Subcutaneous abdominal adipose tissue (tissue), 5 donors: ENCODE measurements at regions not wholly inside any gene's neighbourhood (a gene's known extent, or its start where the extent isn't known, plus 50 kb on each side); places are given as distances from the start of the nearest gene placed in this dataset.
"Not testable (repeated sequence)": the region's sequence is repeated elsewhere in the genome, so short reads cannot be mapped to it uniquely, and the experiment has no call there.

Source experiments
- H3K27ac ChIP-seq: one replicate; pipeline ENCODE4 v1.7.0; 2013; ENCODE audit warnings: low read depth, mild to moderate bottlenecking, inconsistent platforms, low read length, moderate library complexity
- H3K27me3 ChIP-seq, 5 donors: one replicate each; pipeline ENCODE4 v1.7.0; 2013; ENCODE audit warnings: low read length in 5 of 5, inconsistent platforms in 1 of 5; ENCODE audit not compliant: control insufficient read depth in 5 of 5, insufficient read depth in 4 of 5
- H3K36me3 ChIP-seq, 5 donors: one replicate each; pipeline ENCODE4 v1.7.0; 2013; ENCODE audit warnings: low read length in 5 of 5; ENCODE audit not compliant: control insufficient read depth in 5 of 5, insufficient read depth in 5 of 5
- H3K4me1 ChIP-seq, 5 donors: one replicate each; pipeline ENCODE4 v1.7.0; 2013; ENCODE audit warnings: low read length in 5 of 5, mild to moderate bottlenecking in 3 of 5, moderate library complexity in 1 of 5; ENCODE audit not compliant: control insufficient read depth in 5 of 5, insufficient read depth in 5 of 5
- H3K4me3 ChIP-seq, 5 donors: one replicate each; pipeline ENCODE4 v1.7.0; 2013; ENCODE audit warnings: low read length in 5 of 5, low read depth in 1 of 5
- H3K9ac ChIP-seq, 5 donors: one replicate each; pipeline ENCODE4 v1.7.0; 2013; ENCODE audit warnings: low read length in 5 of 5, mild to moderate bottlenecking in 4 of 5, moderate library complexity in 3 of 5
- H3K9me3 ChIP-seq, 5 donors: one replicate each; pipeline ENCODE4 v1.7.0; 2013; ENCODE audit warnings: low read length in 5 of 5; ENCODE audit not compliant: control insufficient read depth in 5 of 5
- donor health status: healthy.
- donor health status: healthy.
- donor health status: healthy.
- donor health status: healthy.
- donor health status: healthy.

DNA sequence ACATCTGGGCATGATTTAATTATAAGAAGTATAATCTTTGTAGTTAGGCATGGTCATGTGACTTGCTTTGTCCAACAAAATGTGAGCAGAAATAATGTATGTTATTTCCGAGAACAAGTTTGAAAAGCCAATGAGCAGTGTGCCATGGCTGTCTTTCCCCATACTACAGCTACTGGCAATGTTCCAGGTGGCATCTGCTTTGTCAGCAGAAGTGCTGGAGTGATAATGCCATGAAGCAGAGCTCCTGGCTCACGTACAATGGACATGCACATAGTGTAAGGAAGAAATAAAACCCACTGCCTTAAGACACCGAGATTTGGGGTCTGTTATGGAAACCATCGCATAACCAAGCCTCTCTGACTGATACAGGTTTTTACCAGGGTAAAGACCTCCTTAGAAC lies 212.6 kb upstream of the RASGEF1B start:
- H3K4me3 ChIP-seq = no peak overlapping the region
- H3K36me3 ChIP-seq = no peaks in the 10 kb centered on the region
- H3K27ac ChIP-seq = no peak overlapping the region
- H3K4me1 ChIP-seq = no peaks in the 10 kb centered on the region
- H3K9me3 ChIP-seq = no peaks in the 10 kb centered on the region
- H3K27me3 ChIP-seq = no peaks in the 10 kb centered on the region
- no peak overlapping the region for H3K9ac ChIP-seq

DNA sequence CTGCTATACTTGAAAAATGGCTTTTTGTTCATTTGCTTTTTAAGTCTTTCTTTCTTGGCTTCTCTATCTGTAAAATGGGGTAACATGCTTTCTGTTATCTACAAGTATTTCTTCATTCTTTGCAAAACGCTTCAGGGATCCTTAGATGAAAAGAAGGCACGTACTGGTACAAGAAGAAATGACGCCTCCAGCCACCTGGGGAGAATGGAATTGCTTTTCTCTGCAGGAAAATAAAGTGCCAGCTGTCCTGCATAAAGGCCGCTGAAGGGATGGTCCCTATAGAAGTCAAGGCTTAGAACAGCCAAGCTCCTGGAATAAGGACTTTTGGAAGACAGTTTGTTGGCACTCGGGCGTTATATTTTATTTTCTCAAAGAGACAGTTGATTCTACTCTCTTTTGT lies 210.8 kb upstream of the RASGEF1B start:
- no peaks in the 10 kb centered on the region for H3K4me1 ChIP-seq
- H3K27ac ChIP-seq = no peak overlapping the region
- H3K9me3 ChIP-seq = no peaks in the 10 kb centered on the region
- no peaks in the 10 kb centered on the region for H3K36me3 ChIP-seq
- no peaks in the 10 kb centered on the region for H3K27me3 ChIP-seq
- H3K9ac ChIP-seq = no peak overlapping the region
- H3K4me3 ChIP-seq = no peak overlapping the region

DNA sequence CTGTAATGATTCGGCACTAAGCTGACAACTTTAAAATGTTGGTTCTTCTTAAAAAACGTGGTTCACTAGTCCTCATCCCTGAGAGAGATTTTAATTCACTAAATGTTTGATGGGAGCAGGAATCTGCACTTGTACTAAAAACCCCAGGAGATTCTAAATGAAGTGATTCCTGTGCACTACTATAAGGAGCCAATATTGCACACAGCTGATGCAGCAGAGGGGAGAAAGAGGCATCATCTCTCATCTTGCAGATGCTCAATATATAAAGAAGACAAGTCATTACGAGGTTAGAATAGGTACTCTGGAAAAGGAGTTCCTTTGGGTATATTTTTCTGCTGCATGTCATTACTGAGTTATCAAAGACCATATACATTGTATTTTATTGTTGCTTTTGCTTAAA lies 207.6 kb upstream of the RASGEF1B start:
- H3K4me1 ChIP-seq = peaks cover 0 to 11% (median 9%) of the 10 kb centered on the region in 5 donors
- no peaks in the 10 kb centered on the region for H3K9me3 ChIP-seq
- H3K36me3 ChIP-seq = no peaks in the 10 kb centered on the region
- H3K27ac ChIP-seq = no peak overlapping the region
- H3K9ac ChIP-seq = no peak overlapping the region
- no peaks in the 10 kb centered on the region for H3K27me3 ChIP-seq
- no peak overlapping the region for H3K4me3 ChIP-seq

DNA sequence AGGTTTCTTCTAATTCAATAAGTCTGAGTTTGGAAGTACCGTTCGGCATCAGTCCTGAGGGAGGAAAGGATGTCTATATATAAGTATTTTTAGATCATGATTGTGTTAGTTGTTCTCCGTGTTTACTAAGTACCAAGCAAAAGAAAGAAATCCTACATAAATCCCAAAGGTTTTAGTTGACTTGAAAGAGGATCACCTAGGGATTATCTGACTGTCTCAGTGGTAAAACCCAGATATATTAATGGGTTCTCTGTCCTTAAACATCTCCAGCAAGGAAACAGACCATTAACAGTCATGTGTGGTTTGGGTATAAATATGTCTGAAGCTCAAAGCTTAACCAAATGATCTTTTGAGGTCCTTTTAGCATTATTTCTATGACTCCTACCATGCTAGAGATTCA lies 207.1 kb upstream of the RASGEF1B start:
- no peaks in the 10 kb centered on the region for H3K36me3 ChIP-seq
- H3K4me1 ChIP-seq = peaks cover 0 to 11% (median 9%) of the 10 kb centered on the region in 5 donors
- H3K9ac ChIP-seq = no peak overlapping the region
- H3K27ac ChIP-seq = no peak overlapping the region
- no peaks in the 10 kb centered on the region for H3K27me3 ChIP-seq
- no peak overlapping the region for H3K4me3 ChIP-seq
- no peaks in the 10 kb centered on the region for H3K9me3 ChIP-seq

DNA sequence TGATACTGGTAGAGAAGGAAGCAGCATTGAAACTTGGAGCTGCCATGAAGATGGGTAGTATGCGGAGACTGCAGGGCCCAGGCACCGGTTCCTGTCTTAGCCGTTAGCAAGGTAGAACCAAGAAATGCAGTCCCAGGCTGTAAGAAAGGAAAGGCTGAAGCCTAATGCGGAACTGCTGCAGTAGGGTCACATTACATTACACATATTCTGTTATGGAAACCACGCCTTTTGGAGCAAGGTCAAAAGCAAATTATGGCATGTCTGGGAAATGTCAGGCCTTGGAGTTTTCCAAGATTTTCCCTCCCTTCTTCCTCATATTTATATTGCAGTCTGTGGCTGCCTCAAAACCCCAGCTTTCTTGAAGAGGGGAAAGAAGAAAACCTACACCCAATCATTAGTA lies 204.8 kb upstream of the RASGEF1B start:
- no peaks in the 10 kb centered on the region for H3K36me3 ChIP-seq
- H3K9ac ChIP-seq = no peak overlapping the region
- H3K9me3 ChIP-seq = no peaks in the 10 kb centered on the region
- no peaks in the 10 kb centered on the region for H3K27me3 ChIP-seq
- H3K4me1 ChIP-seq = peaks cover 0 to 11% (median 9%) of the 10 kb centered on the region in 5 donors
- H3K4me3 ChIP-seq = peak overlapping the region in 1 of 5 donors; percentile 14
- peak overlapping the region; percentile 3 for H3K27ac ChIP-seq

DNA sequence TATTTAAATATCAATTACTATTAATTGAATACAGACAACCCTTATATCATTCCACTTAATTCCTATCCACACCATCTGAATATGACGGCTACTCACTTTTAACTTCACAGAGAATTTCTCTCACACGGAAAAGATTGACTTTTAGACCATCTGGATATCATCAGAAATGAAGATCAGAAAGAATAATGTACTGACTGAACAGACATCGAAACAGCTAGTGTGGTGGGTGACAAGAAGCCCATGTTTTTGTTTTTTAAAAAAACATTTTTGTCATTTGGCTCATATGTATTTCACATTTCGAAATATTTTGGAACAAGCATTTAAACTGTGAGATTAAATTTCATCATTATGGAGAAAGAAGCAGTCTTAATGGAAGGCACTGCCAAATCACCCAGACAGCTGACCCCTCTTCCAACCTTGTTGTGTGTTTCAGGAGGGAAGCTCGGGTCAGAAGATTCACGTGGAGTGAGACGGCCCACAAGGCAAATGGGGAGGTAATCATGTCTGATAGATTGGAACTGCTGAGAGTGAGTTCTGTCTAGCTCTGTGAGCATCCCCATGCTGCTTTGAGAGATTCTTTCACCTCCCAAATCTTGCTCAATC lies 204.2 kb upstream of the RASGEF1B start:
- Histone ChIP-seq H3K9me3 (no peaks in the 10 kb centered on the region), H3K4me3 (peak overlapping the region in 1 of 5 donors; percentile 9), H3K36me3 (no peaks in the 10 kb centered on the region), H3K27me3 (no peaks in the 10 kb centered on the region), H3K4me1 (peaks cover 0 to 11% (median 9%) of the 10 kb centered on the region in 5 donors), H3K27ac (peak overlapping the region; percentile 3), H3K9ac (no peak overlapping the region)

DNA sequence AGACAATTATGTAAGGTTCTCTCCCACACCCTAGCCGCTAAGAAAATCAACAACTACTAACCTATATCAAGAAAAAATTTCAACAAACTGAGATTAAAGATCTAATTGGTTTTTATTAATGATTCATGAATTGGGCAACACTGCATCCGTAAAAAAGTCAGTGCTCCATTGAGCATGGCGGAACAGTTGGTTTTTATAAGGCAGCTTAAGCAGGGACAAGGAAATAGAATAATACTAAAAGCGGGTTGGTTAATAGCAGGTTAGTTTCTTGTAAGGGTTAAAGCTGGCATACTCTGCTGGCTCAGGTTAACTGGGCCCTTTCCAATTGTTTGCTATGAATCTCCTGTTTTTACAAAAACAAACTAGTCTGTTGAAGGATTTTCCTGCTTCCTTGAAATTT lies 202.3 kb upstream of the RASGEF1B start:
- Histone ChIP-seq H3K27ac (no peak overlapping the region), H3K4me3 (no peak overlapping the region), H3K4me1 (peaks cover 0 to 13% (median 10%) of the 10 kb centered on the region in 5 donors), H3K36me3 (no peaks in the 10 kb centered on the region), H3K9me3 (no peaks in the 10 kb centered on the region), H3K9ac (no peak overlapping the region), H3K27me3 (no peaks in the 10 kb centered on the region)

DNA sequence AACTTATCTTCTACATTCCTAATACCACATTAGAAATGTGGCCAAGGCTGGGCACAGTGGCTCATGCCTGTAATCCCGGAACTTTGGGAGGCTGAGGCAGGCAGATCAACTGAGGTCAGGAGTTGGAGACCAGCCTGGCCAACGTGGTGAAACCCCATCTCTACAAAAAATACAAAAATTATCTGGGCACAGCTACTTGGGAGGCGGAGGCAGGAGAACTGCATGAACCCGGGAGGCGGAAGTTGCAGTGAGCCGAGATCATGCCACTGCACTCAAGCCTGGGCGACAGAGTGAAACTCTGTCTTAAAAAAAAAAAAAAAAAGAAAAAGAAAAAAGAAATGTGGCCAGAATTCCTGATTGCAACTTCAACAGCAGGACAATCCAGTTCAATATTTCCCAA lies 196.6 kb upstream of the RASGEF1B start:
- not testable (repeated sequence) for H3K9me3 ChIP-seq, H3K4me3 ChIP-seq, H3K27me3 ChIP-seq, H3K9ac ChIP-seq, H3K36me3 ChIP-seq
- Histone ChIP-seq H3K27ac (peak overlapping the region; percentile 59), H3K4me1 (peaks cover 0 to 26% (median 16%) of the 10 kb centered on the region in 5 donors)

DNA sequence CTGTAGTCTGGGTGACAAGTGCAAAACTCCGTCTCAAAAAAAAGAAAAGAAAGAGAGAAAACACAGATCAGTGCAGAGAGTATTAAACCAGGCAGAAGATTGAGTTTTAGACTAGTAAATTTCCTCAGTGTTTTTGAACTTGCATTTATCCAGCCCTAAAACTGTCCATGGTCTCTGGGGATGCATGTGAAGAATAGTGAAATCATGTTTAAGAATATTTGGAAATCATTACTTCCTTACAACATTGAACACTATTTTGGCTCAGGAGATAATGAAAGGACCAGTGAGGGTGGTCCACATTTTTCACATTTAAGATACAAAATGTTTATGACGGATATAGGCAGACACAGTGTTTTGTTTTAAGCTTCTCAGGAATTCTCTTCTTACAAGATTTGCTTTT lies 195.8 kb upstream of the RASGEF1B start:
- Histone ChIP-seq H3K9me3 (no peaks in the 10 kb centered on the region), H3K4me3 (no peak overlapping the region), H3K27me3 (no peaks in the 10 kb centered on the region), H3K9ac (no peak overlapping the region), H3K27ac (peak overlapping the region; percentile 59), H3K36me3 (no peaks in the 10 kb centered on the region), H3K4me1 (peaks cover 0 to 33% (median 21%) of the 10 kb centered on the region in 5 donors)

DNA sequence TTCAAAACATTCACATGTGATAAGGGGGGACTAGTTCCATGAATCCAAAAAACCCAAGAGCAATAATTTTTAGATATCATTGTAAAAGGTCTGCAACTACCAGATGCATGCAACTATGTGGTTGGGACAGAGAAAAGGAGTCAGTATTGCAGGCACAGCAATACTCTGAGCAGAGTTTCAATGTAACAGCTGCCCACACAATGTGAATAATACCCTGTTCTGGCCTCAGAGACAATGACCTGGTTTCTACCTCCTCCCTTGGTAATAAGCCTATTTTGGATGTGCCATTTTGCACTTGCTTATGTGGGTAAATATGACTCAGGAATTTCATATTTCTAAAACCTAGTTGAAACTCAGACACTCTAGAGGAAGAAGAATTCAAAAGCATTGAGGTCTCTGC lies 194.8 kb upstream of the RASGEF1B start:
- no peaks in the 10 kb centered on the region for H3K9me3 ChIP-seq
- H3K4me3 ChIP-seq = no peak overlapping the region
- H3K36me3 ChIP-seq = no peaks in the 10 kb centered on the region
- H3K4me1 ChIP-seq = peaks cover 0 to 33% (median 21%) of the 10 kb centered on the region in 5 donors
- no peak overlapping the region for H3K27ac ChIP-seq
- H3K27me3 ChIP-seq = no peaks in the 10 kb centered on the region
- H3K9ac ChIP-seq = no peak overlapping the region
